ENCODE measurements at regions not wholly inside any gene's neighbourhood (a gene's known extent, or its start where the extent isn't known, plus 50 kb on each side); places are given as distances from the start of the nearest gene placed in this dataset.

DNA sequence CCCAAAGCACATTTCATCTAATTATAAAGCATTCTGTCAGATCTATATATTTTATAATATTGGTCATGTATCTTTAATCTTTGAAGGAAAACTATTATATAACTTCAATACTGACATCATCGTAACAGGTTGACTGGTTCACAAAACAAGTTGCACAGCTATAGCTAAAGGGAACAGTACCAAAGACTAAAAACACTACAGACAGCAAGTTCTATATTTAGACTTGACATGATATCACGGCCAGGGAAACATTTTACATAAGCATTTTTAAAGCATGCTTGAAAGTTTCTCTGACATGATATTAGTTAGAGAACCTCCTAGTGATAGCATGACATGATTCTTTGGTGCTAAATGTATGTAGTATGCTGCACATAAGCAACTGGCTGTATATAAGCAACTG is 182.5 kb downstream of the NDFIP2 start:
- Histone ChIP-seq H3K9ac (ENCODE audit: low read length) (no peak overlapping the region), H3K4me1 (ENCODE audit: low read length) (no peaks in the 10 kb centered on the region), H3K36me3 (ENCODE audit: insufficient read depth, low read length) (no peaks in the 10 kb centered on the region), H3K4me2 (ENCODE audit: low read depth, low read length, poor library complexity, severe bottlenecking) (no peak overlapping the region), H3K9me2 (replicated peaks; ENCODE audit: insufficient read depth, low read length) (no peaks in the 10 kb centered on the region), H3K79me2 (ENCODE audit: low read length) (no peaks in the 10 kb centered on the region), H2AFZ (ENCODE audit: low read length) (no peak overlapping the region), H3K4me3 (ENCODE audit: low read length) (no peak overlapping the region), H3K27me3 (ENCODE audit: low read length) (no peaks in the 10 kb centered on the region), H3K9me3 (ENCODE audit: low read length) (no peaks in the 10 kb centered on the region), H4K20me1 (ENCODE audit: insufficient read depth, low read depth, low read length) (no peaks in the 10 kb centered on the region), H3K27ac (ENCODE audit: low read length) (no peak overlapping the region)
- DNase-seq, result no peak

DNA sequence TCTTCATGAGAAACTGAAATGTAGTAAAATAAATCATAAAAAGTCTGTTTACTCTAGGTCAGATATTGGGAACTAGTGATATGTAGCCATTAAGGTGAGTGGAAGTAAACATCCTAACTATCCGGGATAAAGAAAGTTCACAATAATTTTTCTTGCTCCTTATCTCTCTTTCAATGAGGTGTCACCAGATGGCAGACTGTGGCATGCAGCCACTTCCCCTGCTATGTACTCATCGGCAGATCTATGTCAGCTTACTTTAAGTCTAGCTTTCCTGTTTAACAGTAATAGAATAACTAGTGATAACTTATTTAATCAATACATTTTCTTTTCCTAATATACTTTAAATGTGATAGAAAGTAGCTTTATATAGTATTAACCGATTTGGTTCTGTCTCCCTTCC is 181.9 kb downstream of the NDFIP2 start:
- no peaks in the 10 kb centered on the region for H3K79me2 ChIP-seq (ENCODE audit: low read length)
- no peak overlapping the region for H3K4me2 ChIP-seq (ENCODE audit: low read depth, low read length, poor library complexity, severe bottlenecking)
- H3K9me3 ChIP-seq (ENCODE audit: low read length), result no peaks in the 10 kb centered on the region
- no peaks in the 10 kb centered on the region for H3K4me1 ChIP-seq (ENCODE audit: low read length)
- H3K27me3 ChIP-seq (ENCODE audit: low read length), result no peaks in the 10 kb centered on the region
- no peak overlapping the region for H3K9ac ChIP-seq (ENCODE audit: low read length)
- no peak overlapping the region for H3K27ac ChIP-seq (ENCODE audit: low read length)
- no peaks in the 10 kb centered on the region for H4K20me1 ChIP-seq (ENCODE audit: insufficient read depth, low read depth, low read length)
- no peak for DNase-seq
- no peak overlapping the region for H2AFZ ChIP-seq (ENCODE audit: low read length)
- no peaks in the 10 kb centered on the region for H3K9me2 ChIP-seq (replicated peaks; ENCODE audit: insufficient read depth, low read length)
- no peaks in the 10 kb centered on the region for H3K36me3 ChIP-seq (ENCODE audit: insufficient read depth, low read length)
- no peak overlapping the region for H3K4me3 ChIP-seq (ENCODE audit: low read length)

DNA sequence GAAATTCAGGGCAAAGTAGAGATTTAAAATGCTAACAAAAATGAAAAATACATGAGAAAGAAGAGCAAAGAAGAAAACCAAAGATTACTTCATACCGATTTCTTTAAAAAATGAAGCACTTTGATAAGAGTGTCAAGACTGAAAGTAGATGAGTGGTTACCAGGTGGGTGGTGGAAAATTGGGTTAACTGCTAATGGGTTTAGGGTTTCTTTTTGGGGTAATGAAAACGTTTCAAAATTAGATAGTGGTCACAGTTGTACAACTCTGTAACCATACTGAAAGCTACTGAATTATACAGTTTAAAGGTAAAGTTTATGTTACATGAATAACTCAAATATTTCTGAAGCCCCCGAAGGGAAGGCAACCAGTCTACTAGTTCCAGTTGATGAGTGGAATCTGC is 179.4 kb downstream of the NDFIP2 start:
- Histone ChIP-seq H3K79me2 (ENCODE audit: low read length) (no peaks in the 10 kb centered on the region), H3K27ac (ENCODE audit: low read length) (no peak overlapping the region), H3K9me3 (ENCODE audit: low read length) (no peaks in the 10 kb centered on the region), H2AFZ (ENCODE audit: low read length) (no peak overlapping the region), H3K27me3 (ENCODE audit: low read length) (no peaks in the 10 kb centered on the region), H3K9ac (ENCODE audit: low read length) (no peak overlapping the region), H3K4me1 (ENCODE audit: low read length) (no peaks in the 10 kb centered on the region), H3K36me3 (ENCODE audit: insufficient read depth, low read length) (no peaks in the 10 kb centered on the region), H3K4me3 (ENCODE audit: low read length) (no peak overlapping the region), H3K9me2 (replicated peaks; ENCODE audit: insufficient read depth, low read length) (no peaks in the 10 kb centered on the region), H3K4me2 (ENCODE audit: low read depth, low read length, poor library complexity, severe bottlenecking) (no peak overlapping the region), H4K20me1 (ENCODE audit: insufficient read depth, low read depth, low read length) (no peaks in the 10 kb centered on the region)
- DNase-seq, result no peak

DNA sequence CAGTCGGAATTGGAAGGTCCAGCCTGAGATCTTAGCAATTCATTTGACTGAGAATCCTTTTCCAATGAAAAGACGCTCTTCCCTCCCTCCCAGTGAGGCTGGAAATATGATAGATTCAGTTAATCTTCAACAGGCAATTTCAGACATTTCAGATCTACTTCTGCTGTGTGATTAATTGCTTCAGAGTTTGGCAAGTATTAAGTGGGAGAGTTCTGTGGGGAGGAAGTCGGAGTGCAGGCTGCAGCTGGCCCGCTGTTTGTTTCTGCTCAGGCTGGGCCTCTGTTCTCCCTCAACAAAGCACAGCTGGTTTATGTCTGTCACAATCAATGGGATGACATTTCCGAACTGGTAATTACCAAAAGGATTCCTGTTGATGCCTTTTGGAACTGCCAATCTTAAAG is 178.2 kb downstream of the NDFIP2 start:
- Histone ChIP-seq H3K4me2 (ENCODE audit: low read depth, low read length, poor library complexity, severe bottlenecking) (no peak overlapping the region), H3K9me2 (replicated peaks; ENCODE audit: insufficient read depth, low read length) (no peaks in the 10 kb centered on the region), H3K4me3 (ENCODE audit: low read length) (no peak overlapping the region), H3K27ac (ENCODE audit: low read length) (no peak overlapping the region), H3K79me2 (ENCODE audit: low read length) (no peaks in the 10 kb centered on the region), H2AFZ (ENCODE audit: low read length) (no peak overlapping the region), H3K4me1 (ENCODE audit: low read length) (no peaks in the 10 kb centered on the region), H3K9ac (ENCODE audit: low read length) (no peak overlapping the region), H3K27me3 (ENCODE audit: low read length) (no peaks in the 10 kb centered on the region), H4K20me1 (ENCODE audit: insufficient read depth, low read depth, low read length) (no peaks in the 10 kb centered on the region), H3K36me3 (ENCODE audit: insufficient read depth, low read length) (no peaks in the 10 kb centered on the region), H3K9me3 (ENCODE audit: low read length) (no peaks in the 10 kb centered on the region)
- no peak for DNase-seq

DNA sequence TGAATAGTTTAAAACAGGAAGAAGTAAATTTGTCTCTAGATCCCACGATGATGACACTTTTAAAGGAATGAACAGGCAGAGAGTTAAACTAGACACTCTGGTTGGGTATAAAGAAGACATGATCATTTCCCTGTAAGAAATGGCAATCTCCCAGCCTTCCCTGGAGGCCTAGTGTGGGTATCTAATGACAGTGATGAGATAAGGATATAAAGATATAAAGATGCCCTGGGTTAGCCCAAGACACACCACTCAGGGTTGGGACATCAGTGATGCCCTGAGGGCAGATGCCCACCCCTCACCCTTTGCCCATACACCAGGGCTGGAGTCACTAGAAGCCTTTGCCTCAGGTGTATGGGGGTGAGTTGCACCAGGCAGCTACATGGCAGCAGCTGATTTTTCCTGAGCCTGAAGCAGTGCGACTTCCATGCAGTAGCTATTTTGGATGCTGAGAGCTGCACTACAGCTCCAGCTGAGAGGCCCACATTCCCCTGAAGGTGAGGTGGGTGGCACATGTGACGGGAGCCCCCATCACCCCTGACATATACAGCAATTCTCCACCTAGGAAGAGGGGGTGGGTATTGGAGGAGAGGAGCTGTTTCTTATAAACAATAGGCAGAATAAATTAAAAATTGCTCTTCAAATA is 177.5 kb downstream of the NDFIP2 start:
- Histone ChIP-seq H4K20me1 (ENCODE audit: insufficient read depth, low read depth, low read length) (no peaks in the 10 kb centered on the region), H3K79me2 (ENCODE audit: low read length) (no peaks in the 10 kb centered on the region), H3K4me1 (ENCODE audit: low read length) (no peaks in the 10 kb centered on the region), H3K9me2 (replicated peaks; ENCODE audit: insufficient read depth, low read length) (no peaks in the 10 kb centered on the region), H3K27ac (ENCODE audit: low read length) (no peak overlapping the region), H2AFZ (ENCODE audit: low read length) (no peak overlapping the region), H3K9me3 (ENCODE audit: low read length) (no peaks in the 10 kb centered on the region), H3K36me3 (ENCODE audit: insufficient read depth, low read length) (no peaks in the 10 kb centered on the region), H3K9ac (ENCODE audit: low read length) (no peak overlapping the region), H3K27me3 (ENCODE audit: low read length) (no peaks in the 10 kb centered on the region), H3K4me3 (ENCODE audit: low read length) (no peak overlapping the region), H3K4me2 (ENCODE audit: low read depth, low read length, poor library complexity, severe bottlenecking) (no peak overlapping the region)
- DNase-seq, result no peak

DNA sequence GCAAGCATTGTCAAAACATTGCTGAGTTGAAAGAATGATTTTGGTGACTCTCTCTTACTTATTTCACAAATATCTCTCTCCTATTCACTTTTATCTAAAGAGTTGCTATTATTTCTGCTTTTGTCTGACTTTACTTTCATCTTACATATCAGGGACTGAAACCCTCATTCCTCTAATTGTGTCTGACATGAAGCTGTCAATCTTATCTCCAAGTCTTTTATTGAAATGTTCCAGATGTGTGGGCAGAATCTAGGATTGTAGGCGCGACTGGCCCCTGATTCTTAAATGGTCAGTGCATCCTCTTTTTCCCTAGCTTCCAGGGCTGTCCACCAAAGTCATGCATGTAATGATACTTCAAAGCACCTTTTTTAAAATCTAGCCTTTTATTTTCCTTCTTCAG is 174.6 kb downstream of the NDFIP2 start:
- H3K9me3 ChIP-seq (ENCODE audit: low read length), result no peaks in the 10 kb centered on the region
- H3K9ac ChIP-seq (ENCODE audit: low read length), result no peak overlapping the region
- no peaks in the 10 kb centered on the region for H3K9me2 ChIP-seq (replicated peaks; ENCODE audit: insufficient read depth, low read length)
- H3K4me3 ChIP-seq (ENCODE audit: low read length), result no peak overlapping the region
- H3K79me2 ChIP-seq (ENCODE audit: low read length), result no peaks in the 10 kb centered on the region
- no peaks in the 10 kb centered on the region for H3K27me3 ChIP-seq (ENCODE audit: low read length)
- H3K4me2 ChIP-seq (ENCODE audit: low read depth, low read length, poor library complexity, severe bottlenecking), result no peak overlapping the region
- no peaks in the 10 kb centered on the region for H3K36me3 ChIP-seq (ENCODE audit: insufficient read depth, low read length)
- no peak overlapping the region for H2AFZ ChIP-seq (ENCODE audit: low read length)
- DNase-seq, result no peak
- no peaks in the 10 kb centered on the region for H4K20me1 ChIP-seq (ENCODE audit: insufficient read depth, low read depth, low read length)
- no peaks in the 10 kb centered on the region for H3K4me1 ChIP-seq (ENCODE audit: low read length)
- H3K27ac ChIP-seq (ENCODE audit: low read length), result no peak overlapping the region

DNA sequence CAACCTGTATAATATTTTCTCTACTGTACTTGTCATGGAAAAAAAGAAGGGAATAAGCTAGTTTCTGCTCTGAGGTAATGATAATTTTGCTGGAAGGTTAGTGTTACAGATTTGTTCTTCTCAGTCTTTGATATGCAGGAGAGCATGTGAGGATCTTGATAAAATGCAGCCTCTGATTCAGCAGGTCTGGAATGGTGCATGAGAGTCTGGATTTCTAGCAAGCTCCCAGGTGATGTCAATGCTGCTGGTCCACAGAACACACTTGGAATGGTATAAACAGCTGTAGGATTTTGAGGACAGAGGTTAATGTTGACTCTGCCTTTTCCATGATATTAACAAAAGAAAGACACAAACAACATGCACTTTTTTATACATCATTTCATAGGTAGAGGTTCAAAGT is 173.6 kb downstream of the NDFIP2 start:
- H4K20me1 ChIP-seq (ENCODE audit: insufficient read depth, low read depth, low read length), result no peaks in the 10 kb centered on the region
- DNase-seq, result no peak
- no peak overlapping the region for H3K9ac ChIP-seq (ENCODE audit: low read length)
- H3K9me2 ChIP-seq (replicated peaks; ENCODE audit: insufficient read depth, low read length), result no peaks in the 10 kb centered on the region
- H3K79me2 ChIP-seq (ENCODE audit: low read length), result no peaks in the 10 kb centered on the region
- no peaks in the 10 kb centered on the region for H3K36me3 ChIP-seq (ENCODE audit: insufficient read depth, low read length)
- no peak overlapping the region for H3K4me2 ChIP-seq (ENCODE audit: low read depth, low read length, poor library complexity, severe bottlenecking)
- H3K4me1 ChIP-seq (ENCODE audit: low read length), result no peaks in the 10 kb centered on the region
- no peak overlapping the region for H2AFZ ChIP-seq (ENCODE audit: low read length)
- H3K9me3 ChIP-seq (ENCODE audit: low read length), result no peaks in the 10 kb centered on the region
- H3K27ac ChIP-seq (ENCODE audit: low read length), result no peak overlapping the region
- H3K27me3 ChIP-seq (ENCODE audit: low read length), result no peaks in the 10 kb centered on the region
- no peak overlapping the region for H3K4me3 ChIP-seq (ENCODE audit: low read length)

DNA sequence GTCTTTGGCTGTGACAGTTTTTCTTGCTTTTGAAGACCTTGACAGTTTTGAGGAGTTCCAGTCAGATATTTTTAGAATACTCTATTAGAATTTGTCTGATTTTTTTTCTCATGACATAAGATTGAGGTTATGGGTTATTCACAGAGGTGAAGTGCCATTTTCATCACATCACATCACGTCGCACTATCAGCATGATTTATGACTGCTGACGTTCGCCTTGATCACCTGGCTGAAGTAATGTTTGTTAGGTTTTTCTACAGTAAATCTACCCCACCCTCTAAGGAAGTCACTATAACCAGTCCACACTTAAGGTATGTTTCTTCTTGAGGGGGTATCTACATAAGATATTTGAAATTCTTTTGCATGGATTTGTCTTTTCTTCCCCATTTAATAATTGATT is 169.7 kb downstream of the NDFIP2 start:
- Histone ChIP-seq H3K36me3 (ENCODE audit: insufficient read depth, low read length) (no peaks in the 10 kb centered on the region), H3K4me1 (ENCODE audit: low read length) (no peaks in the 10 kb centered on the region), H3K4me2 (ENCODE audit: low read depth, low read length, poor library complexity, severe bottlenecking) (no peak overlapping the region), H3K27ac (ENCODE audit: low read length) (no peak overlapping the region), H3K4me3 (ENCODE audit: low read length) (no peak overlapping the region), H3K79me2 (ENCODE audit: low read length) (no peaks in the 10 kb centered on the region), H2AFZ (ENCODE audit: low read length) (no peak overlapping the region), H4K20me1 (ENCODE audit: insufficient read depth, low read depth, low read length) (no peaks in the 10 kb centered on the region), H3K9me2 (replicated peaks; ENCODE audit: insufficient read depth, low read length) (no peaks in the 10 kb centered on the region), H3K9ac (ENCODE audit: low read length) (no peak overlapping the region), H3K9me3 (ENCODE audit: low read length) (no peaks in the 10 kb centered on the region), H3K27me3 (ENCODE audit: low read length) (no peaks in the 10 kb centered on the region)
- no peak for DNase-seq

DNA sequence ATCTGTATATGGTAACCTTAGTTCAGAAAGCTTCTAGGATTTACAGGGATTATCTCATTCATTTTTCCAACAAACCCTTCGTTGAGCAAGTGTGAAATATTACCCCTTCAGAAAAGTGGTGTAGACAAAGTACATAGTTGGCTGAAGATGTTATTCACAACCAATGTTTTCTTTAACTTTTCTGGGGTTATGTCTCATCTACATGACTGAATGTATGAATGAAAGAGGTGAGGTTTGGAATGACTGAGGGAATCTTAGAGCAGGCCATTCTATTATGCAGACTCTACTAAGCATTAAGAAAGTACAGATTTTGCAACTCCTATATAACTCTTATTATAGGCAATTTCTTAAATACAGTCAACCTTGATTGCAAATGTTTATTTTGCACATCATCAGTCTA is 167.2 kb downstream of the NDFIP2 start:
- Histone ChIP-seq H2AFZ (ENCODE audit: low read length) (no peak overlapping the region), H3K79me2 (ENCODE audit: low read length) (no peaks in the 10 kb centered on the region), H4K20me1 (ENCODE audit: insufficient read depth, low read depth, low read length) (no peaks in the 10 kb centered on the region), H3K4me2 (ENCODE audit: low read depth, low read length, poor library complexity, severe bottlenecking) (no peak overlapping the region), H3K4me3 (ENCODE audit: low read length) (no peak overlapping the region), H3K4me1 (ENCODE audit: low read length) (no peaks in the 10 kb centered on the region), H3K27me3 (ENCODE audit: low read length) (no peaks in the 10 kb centered on the region), H3K9me2 (replicated peaks; ENCODE audit: insufficient read depth, low read length) (no peaks in the 10 kb centered on the region), H3K36me3 (ENCODE audit: insufficient read depth, low read length) (no peaks in the 10 kb centered on the region), H3K9me3 (ENCODE audit: low read length) (no peaks in the 10 kb centered on the region), H3K9ac (ENCODE audit: low read length) (no peak overlapping the region), H3K27ac (ENCODE audit: low read length) (no peak overlapping the region)
- no peak for DNase-seq
